GM12878 (cell line): ENCODE measurements at regions not wholly inside any gene's neighbourhood (a gene's known extent, or its start where the extent isn't known, plus 50 kb on each side); places are given as distances from the start of the nearest gene placed in this dataset.

Source experiments
- ATAC-seq: fragments of 200-7000 bp; cut with Tn5 transposase; 3 replicates; pipeline ENCODE4 v1.9.1; 2020; ENCODE audit warnings: mild to moderate bottlenecking, moderate library complexity
- BruUV-seq: library from RNA; stranded (reverse); fragments of 400-500 nt; replicated peaks from 2 replicates; lab custom pipeline; 2021; lab: Mats Ljungman, UMichigan
- CTCF ChIA-PET: fragments of 300-600 bp; sonication (Branson Sonifier 250); formaldehyde crosslinking; extraction: SDS; loops from one replicate; lab custom pipeline; 2021; ENCODE audit warnings: inconsistent platforms; lab: Yijun Ruan, JAX
- POLR2A ChIA-PET: fragments of 350-600 bp; formaldehyde crosslinking; extraction: SDS; loops from one replicate; lab custom pipeline; 2021; ENCODE audit warnings: inconsistent platforms; lab: Charles Lee
- RAD21 ChIA-PET: fragments of 300-600 bp; sonication (Branson Sonifier 250); formaldehyde crosslinking; loops from one replicate; lab custom pipeline; 2023; ENCODE audit warnings: antibody characterized with exemption; ENCODE audit not compliant: unreplicated experiment; lab: Charles Lee
- SMC1A ChIA-PET: fragments of 300-600 bp; sonication (Branson Sonifier 250); formaldehyde crosslinking; loops from one replicate; lab custom pipeline; 2023; ENCODE audit not compliant: unreplicated experiment, uncharacterized antibody; lab: Charles Lee
- DNase-seq: peaks from one replicate; pipeline ENCODE4 v3.0.0-alpha.2; 2011; ENCODE audit warnings: low read depth, low spot score
- FAIRE-seq: peaks from 3 replicates; lab custom pipeline; 2011; peaks lifted over from hg19 to GRCh38; lab: Jason Lieb, UNC
- H2AFZ ChIP-seq: 2 replicates; pipeline ENCODE4 v1.6.0; 2011; ENCODE audit warnings: low read depth, low read length, control low read depth; ENCODE audit not compliant: control insufficient read depth
- H3K27ac ChIP-seq: 2 replicates; pipeline ENCODE4 v1.5.1; 2011; ENCODE audit warnings: control low read depth; ENCODE audit not compliant: control insufficient read depth, insufficient read depth
- H3K27me3 ChIP-seq, 2 experiments: replicated peaks in 1 of 2; 2 replicates each; pipeline versions ENCODE4 v1.6.0 to v1.6.1; 2011; ENCODE audit warnings: low read length in 1 of 2; ENCODE audit not compliant: control insufficient read depth in 2 of 2, insufficient read depth in 2 of 2
- H3K36me3 ChIP-seq, 2 experiments: 2 replicates each; pipeline ENCODE4 v1.5.1; 2011; ENCODE audit warnings: low read length in 1 of 2; ENCODE audit not compliant: control insufficient read depth in 2 of 2, insufficient read depth in 2 of 2
- H3K4me1 ChIP-seq: 2 replicates; pipeline ENCODE4 v1.6.1; 2011; ENCODE audit warnings: mild to moderate bottlenecking, low read length, moderate library complexity, mixed read lengths; ENCODE audit not compliant: control insufficient read depth, insufficient read depth
- H3K4me2 ChIP-seq: 2 replicates; pipeline ENCODE4 v1.6.0; 2011; ENCODE audit warnings: control low read depth; ENCODE audit not compliant: control insufficient read depth, insufficient read depth
- H3K4me3 ChIP-seq: fragments of 200-600 bp; sonication (generic); 2 replicates; pipeline ENCODE4 v1.5.1; 2016
- H3K79me2 ChIP-seq: 2 replicates; pipeline ENCODE4 v1.6.0; 2011; ENCODE audit warnings: low read length; ENCODE audit not compliant: control insufficient read depth, insufficient read depth
- H3K9ac ChIP-seq: 2 replicates; pipeline ENCODE4 v1.8.0; 2011; ENCODE audit warnings: low read length, control low read depth, mixed read lengths; ENCODE audit not compliant: control insufficient read depth, insufficient read depth
- H3K9me3 ChIP-seq: replicated peaks from 3 replicates; pipeline ENCODE4 v1.5.1; 2011; ENCODE audit warnings: mild to moderate bottlenecking, low read length; ENCODE audit not compliant: control insufficient read depth, insufficient read depth
- H4K20me1 ChIP-seq: 2 replicates; pipeline ENCODE4 v1.6.0; 2011; ENCODE audit not compliant: control insufficient read depth, insufficient read depth
- ESRRA ChIP-seq: IDR thresholded peaks from 2 replicates; pipeline ENCODE4 v1.6.1; 2012; ENCODE audit warnings: mild to moderate bottlenecking, low read length, improper control_type of control experiment
- GATAD2B ChIP-seq: fragments of 450-650 bp; conservative IDR thresholded peaks from 2 replicates; pipeline ENCODE4 v1.6.1; 2017; ENCODE audit warnings: low read depth, mild to moderate bottlenecking, moderate library complexity
- MEF2A ChIP-seq: IDR thresholded peaks from 2 replicates; pipeline ENCODE4 v1.6.1; 2011; ENCODE audit warnings: low read depth, mild to moderate bottlenecking, low read length, moderate library complexity; ENCODE audit not compliant: insufficient read depth
- NFIC ChIP-seq: IDR thresholded peaks from 2 replicates; pipeline ENCODE4 v1.6.1; 2012; ENCODE audit warnings: low read depth, mild to moderate bottlenecking, inconsistent platforms, low read length, moderate library complexity
- NR2C2 ChIP-seq: IDR thresholded peaks from 2 replicates; pipeline ENCODE4 v1.6.1; 2011; ENCODE audit warnings: borderline replicate concordance, low read depth; ENCODE audit not compliant: control insufficient read depth, insufficient read length
- POLR2AphosphoS5 ChIP-seq: IDR thresholded peaks from 2 replicates; pipeline ENCODE4 v1.6.1; 2011; ENCODE audit warnings: mild to moderate bottlenecking, low read length, inconsistent platforms
- ZNF207 ChIP-seq: fragments of 450-650 bp; IDR thresholded peaks from 2 replicates; pipeline ENCODE4 v1.6.1; 2014; ENCODE audit warnings: antibody characterized with exemption, mild to moderate bottlenecking, borderline replicate concordance
- ZNF384 ChIP-seq: IDR thresholded peaks from 2 replicates; pipeline ENCODE4 v1.6.1; 2012; ENCODE audit warnings: low read depth, mild to moderate bottlenecking, low read length, improper control_type of control experiment, borderline replicate concordance
- WGBS: methylation state at CpG from one replicate; pipeline ENCODE4 v1.1.6; 2016; ENCODE audit warnings: low lambda C conversion rate; ENCODE audit not compliant: insufficient replicate concordance, insufficient coverage; ENCODE audit errors: missing lambda C conversion rate; 5-methylcytosine and 5-hydroxymethylcytosine counted together
- in situ Hi-C: fragments of 300-500 bp; cut with MboI; formaldehyde crosslinking; loops from 9 replicates; pipeline ENCODE4 v1.14.3; 2018; ENCODE audit warnings: mixed read lengths
- intact Hi-C: fragments of 100-400 bp; cut with micrococcal nuclease; formaldehyde crosslinking; loops from one replicate; pipeline ENCODE4 v1.14.2; 2022; ENCODE audit not compliant: unreplicated experiment

- DNase-seq (no peak), FAIRE-seq (no peak), ATAC-seq (peak; percentile 41; the same call in 1 of the 3 replicates)
- intact Hi-C loops = no loop called here
- no peaks in the 10 kb centered on the region for H3K36me3 ChIP-seq
- no peaks in the 10 kb centered on the region for H3K79me2 ChIP-seq
- 33% methylated on average over 5 of the region's 5 CpGs for WGBS
- ChIA-PET SMC1A (interaction anchor here (1.3 kb wide), 1 partner anchor 15 kb away, joined by 4 read pairs; no protein-coding TSS in a partner anchor), POLR2A (no interaction called here), RAD21 (no interaction called here), CTCF (interaction anchor here (2.4 kb wide), 1 partner anchor 43 kb away, joined by 6 read pairs; no protein-coding TSS in a partner anchor)
- TF ChIP-seq ZNF207 = no peak
- BruUV-seq = no TSS peak
- H3K4me1 ChIP-seq = no peaks in the 10 kb centered on the region
- in situ Hi-C loops = no loop called here
- H3K4me3 ChIP-seq = no peak overlapping the region
- H3K27me3 ChIP-seq = no peaks in the 10 kb centered on the region
- H3K4me2 ChIP-seq = no peak overlapping the region
- H2AFZ ChIP-seq = no peak overlapping the region
- H3K27ac ChIP-seq = no peak overlapping the region
- H4K20me1 ChIP-seq = no peaks in the 10 kb centered on the region
- no peaks in the 10 kb centered on the region for H3K9me3 ChIP-seq
- H3K9ac ChIP-seq = no peak overlapping the region
Observed at GRCh38 chr15:47944637-47945288, 176.0 kb upstream of the SLC24A5 start.

GRCh38 chr15:47945872-47946650 lies 174.7 kb upstream of the SLC24A5 start:
- Histone ChIP-seq H3K4me2 (no peak overlapping the region), H3K9me3 (no peaks in the 10 kb centered on the region), H3K4me1 (no peaks in the 10 kb centered on the region), H3K27ac (no peak overlapping the region), H4K20me1 (no peaks in the 10 kb centered on the region), H3K79me2 (no peaks in the 10 kb centered on the region), H3K36me3 (no peaks in the 10 kb centered on the region), H3K4me3 (no peak overlapping the region), H3K27me3 (no peaks in the 10 kb centered on the region), H2AFZ (no peak overlapping the region), H3K9ac (no peak overlapping the region)
- ChIA-PET SMC1A (interaction anchor here (0.9 to 1.3 kb wide), 2 partner anchors 13 to 15 kb away, joined by 3 to 4 read pairs; no protein-coding TSS in a partner anchor), RAD21 (no interaction called here), CTCF (interaction anchor here (0.6 to 2.4 kb wide), 2 partner anchors 35 to 42 kb away, joined by 4 to 6 read pairs; no protein-coding TSS in a partner anchor), POLR2A (no interaction called here)
- DNase-seq (no peak), FAIRE-seq (no peak), ATAC-seq (no peak)
- TF ChIP-seq MEF2A (no peak), NR2C2 (peak; percentile 15), NFIC (no peak), ESRRA (no peak), POLR2AphosphoS5 (no peak), ZNF384 (no peak), GATAD2B (no peak)
- BruUV-seq = no TSS peak
- 30% methylated on average over 6 of the region's 6 CpGs for WGBS
- intact Hi-C loops (no loop called here), in situ Hi-C loops (no loop called here)
